Dedifferentiated amniotic fluid mesenchymal stem cell (primary cell): ENCODE measurements at regions not wholly inside any gene's neighbourhood (a gene's known extent, or its start where the extent isn't known, plus 50 kb on each side); places are given as distances from the start of the nearest gene placed in this dataset.

Source experiments
- DNase-seq: peaks from one replicate; pipeline ENCODE4 v3.0.0-alpha.2; 2016; ENCODE audit errors: extremely low spot score

DNA sequence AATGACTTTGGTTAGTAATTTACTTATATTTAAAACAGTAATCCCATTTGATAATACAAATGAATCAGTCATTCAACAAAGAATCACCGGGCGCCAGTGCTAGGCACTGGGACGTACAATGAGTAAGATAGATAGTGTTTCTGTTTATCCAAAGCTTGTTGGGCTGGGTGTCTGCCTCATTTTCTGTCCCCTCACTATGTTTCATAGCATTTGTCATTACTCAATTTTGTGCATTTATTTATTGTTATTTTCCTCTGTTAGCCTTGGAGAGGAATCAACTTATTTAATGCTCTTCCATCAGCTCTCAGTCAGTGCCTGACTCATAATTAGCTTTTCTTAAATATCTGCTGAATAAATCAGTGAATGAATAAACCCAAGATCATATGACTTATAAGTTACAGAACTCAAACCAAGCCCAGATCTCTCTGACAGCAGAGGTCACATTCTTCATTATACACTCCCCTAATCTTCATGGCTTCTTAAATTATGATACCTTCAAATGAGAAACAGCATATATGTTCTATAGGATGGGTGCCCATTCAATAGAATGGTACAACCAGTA, 86.2 kb downstream of the TSPAN8 start:
- DNase-seq, result no peak

GRCh38 chr12:71070416-71071128, 87.2 kb downstream of the TSPAN8 start:
- DNase-seq, result no peak

DNA sequence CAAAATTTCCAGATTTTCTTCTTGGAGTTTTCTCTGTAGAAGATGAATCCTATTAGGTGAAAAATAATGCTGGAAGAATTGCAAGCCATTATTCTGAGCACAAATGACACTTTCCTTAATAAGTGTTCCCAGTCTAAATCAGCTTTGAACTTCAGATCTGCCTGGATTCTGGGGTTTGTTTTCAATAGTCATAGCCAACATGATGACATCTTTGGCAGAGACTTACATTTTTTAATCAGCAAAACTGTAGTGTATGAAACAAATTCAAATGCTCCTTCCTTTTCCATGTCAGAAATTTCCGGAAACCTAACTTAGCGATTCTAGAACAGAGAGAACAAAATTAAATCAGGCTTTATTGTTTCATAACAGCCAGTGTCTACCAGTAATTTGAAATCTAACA, 88.5 kb downstream of the TSPAN8 start:
- DNase-seq, result no peak

- DNase-seq, result no peak
These were observed 94.7 kb downstream of the TSPAN8 start for GRCh38 chr12:71063087-71063486.

- DNase-seq, result no peak
These were observed 96.3 kb downstream of the TSPAN8 start for GRCh38 chr12:71061451-71061850.

- no peak for DNase-seq
These were observed 97.4 kb downstream of the TSPAN8 start for GRCh38 chr12:71060426-71060825.

DNA sequence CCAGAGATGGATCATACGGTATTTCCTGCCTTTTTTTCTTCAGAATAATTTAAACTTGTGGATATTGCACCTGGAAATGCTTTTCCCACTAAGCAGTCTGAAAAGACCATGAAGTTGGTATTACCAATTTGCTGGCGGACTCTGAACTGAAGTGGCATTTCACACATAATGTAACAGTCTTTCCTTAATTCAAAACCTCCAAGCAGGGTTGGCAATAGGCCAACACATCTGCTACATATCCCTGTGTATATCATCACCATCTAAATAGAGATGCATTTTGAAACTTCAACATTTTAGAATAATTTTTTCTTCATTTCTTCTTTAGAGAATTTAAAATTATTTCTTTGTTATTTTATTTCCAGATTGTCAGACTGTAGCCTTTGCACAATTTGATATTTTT, 100.5 kb downstream of the TSPAN8 start:
- no peak for DNase-seq

DNA sequence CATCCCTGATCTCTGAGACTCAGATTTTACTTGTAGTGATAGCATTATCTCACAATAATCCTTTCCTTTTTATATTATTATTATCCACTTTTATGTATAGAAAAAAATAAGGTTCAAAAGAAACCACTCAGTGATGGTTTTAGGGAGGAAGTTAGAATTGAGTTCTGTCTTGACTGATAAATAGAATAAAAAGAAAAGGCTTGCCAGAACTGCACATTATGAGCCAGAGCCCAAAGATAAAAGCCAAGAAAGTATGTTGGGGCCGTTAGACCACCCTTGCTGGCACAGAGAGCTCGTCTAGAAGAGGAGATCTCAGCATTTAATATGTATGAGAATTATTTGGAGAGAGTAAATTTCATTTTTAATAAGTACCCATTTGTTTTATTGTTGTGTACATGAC, 103.2 kb downstream of the TSPAN8 start:
- DNase-seq, result no peak

GRCh38 chr12:71046215-71046614, 111.6 kb downstream of the TSPAN8 start:
- peak; percentile 66 for DNase-seq

GRCh38 chr12:71045781-71046180, 112.0 kb downstream of the TSPAN8 start:
- peak; percentile 53 for DNase-seq

GRCh38 chr12:71041476-71041875, 116.3 kb downstream of the TSPAN8 start:
- no peak for DNase-seq

DNA sequence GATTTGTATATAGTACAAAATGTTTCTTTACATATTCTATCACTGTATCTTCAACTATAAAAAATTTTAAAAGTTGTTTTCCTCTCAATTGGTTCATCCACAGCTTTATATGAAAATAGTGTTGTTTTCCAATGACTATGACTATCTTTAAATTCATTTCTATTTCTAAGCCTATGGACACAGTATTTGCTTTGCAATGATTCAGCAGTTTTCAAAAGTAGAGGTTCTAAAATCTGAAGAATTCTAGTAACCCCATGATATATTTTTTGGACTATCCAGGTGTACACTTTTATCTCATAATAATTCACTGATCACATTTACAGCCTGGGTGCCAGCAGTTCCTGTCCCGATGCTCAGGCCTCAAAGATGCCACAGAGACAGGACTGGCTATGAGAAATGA, 118.4 kb upstream of the PTPRR start:
- no peak for DNase-seq

DNA sequence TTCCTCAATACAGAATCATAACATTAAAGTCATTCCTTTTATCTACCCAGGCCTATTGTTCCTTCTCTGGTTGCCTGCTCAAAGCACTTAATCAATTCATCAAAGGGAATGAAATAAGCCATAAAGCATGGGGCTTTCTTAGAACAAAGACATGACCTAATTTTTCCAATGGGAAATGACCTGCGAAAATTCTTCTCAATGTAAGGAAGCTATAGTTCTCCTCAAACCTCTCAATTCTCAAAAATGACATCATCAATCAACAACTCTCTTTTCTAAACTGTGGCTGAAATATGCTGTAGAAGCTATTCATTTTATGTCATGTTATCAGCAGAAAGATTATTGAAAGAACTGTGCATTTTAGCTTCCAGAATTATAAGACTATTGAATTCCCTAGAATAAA, 116.0 kb upstream of the PTPRR start:
- DNase-seq, result no peak

DNA sequence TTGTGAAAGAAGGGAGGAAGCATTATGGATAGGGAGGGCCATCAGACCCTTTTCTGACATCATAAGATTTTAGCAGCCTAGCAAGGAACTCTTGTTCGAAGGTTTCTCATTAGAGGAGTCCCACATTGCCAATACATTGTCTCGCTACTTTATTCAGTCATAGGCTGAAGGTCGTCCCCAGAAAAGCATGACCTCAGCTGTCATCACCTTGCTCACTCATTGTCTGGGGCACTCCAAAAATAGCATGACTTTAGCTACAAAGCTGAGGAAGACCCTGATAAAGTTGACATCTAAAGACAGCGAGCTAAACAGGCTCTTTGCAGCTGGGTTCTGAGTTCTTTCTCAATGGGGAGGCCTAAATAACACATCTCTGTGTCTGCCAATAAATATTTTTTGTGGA, 112.4 kb upstream of the PTPRR start:
- no peak for DNase-seq

DNA sequence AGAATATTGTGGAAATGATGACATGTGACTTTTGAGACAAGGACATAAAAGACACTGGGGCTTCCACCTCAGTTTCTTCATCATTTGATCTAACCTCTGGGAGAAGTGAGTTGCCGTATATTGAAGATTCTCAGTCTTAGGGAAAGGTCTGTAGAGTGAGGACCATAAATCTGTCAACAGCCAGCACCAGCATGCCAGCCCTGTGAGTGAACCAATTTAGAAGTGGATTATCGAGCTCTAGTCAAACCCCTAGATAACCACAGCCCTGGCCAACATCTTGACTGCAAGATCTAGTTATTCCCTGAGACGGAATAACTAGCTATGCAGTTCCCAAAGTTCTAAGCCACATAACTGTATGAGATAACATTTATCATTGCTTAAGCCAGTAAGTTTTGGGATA, 108.8 kb upstream of the PTPRR start:
- no peak for DNase-seq

- no peak for DNase-seq
These were observed 107.3 kb upstream of the PTPRR start for GRCh38 chr12:71027856-71028255.

- DNase-seq, result no peak
These were observed 104.3 kb upstream of the PTPRR start for GRCh38 chr12:71024827-71025226.

- DNase-seq, result no peak
These were observed 103.7 kb upstream of the PTPRR start for GRCh38 chr12:71024281-71024680.

GRCh38 chr12:71021491-71021890, 101.0 kb upstream of the PTPRR start:
- DNase-seq, result no peak

DNA sequence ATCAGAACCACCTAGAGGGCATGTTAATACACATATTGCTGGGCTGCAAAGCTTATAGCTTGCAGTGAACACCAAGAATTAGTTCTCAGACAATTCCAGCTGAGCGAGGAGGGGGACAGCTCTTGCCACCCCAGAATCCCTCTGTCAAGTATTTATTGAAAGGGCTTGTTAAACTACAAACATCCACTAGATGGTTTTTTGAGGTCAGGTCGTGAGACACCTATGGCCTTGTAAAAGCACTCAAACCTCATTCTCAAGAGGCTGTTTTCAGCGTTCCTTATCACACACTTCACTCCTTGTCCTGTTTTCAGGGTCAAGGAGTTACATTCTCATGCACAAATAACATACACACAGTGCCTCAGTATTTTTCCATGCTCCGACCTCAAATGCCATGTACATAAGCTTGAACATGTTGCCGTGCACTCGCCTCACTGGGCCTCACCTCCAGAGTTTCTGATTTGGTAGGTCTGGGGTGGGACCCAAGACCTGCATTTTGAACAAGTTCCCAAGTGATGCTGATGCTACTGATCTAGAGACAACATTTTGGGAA, 98.8 kb upstream of the PTPRR start:
- no peak for DNase-seq

GRCh38 chr12:71018682-71019081, 98.1 kb upstream of the PTPRR start:
- DNase-seq, result no peak

DNA sequence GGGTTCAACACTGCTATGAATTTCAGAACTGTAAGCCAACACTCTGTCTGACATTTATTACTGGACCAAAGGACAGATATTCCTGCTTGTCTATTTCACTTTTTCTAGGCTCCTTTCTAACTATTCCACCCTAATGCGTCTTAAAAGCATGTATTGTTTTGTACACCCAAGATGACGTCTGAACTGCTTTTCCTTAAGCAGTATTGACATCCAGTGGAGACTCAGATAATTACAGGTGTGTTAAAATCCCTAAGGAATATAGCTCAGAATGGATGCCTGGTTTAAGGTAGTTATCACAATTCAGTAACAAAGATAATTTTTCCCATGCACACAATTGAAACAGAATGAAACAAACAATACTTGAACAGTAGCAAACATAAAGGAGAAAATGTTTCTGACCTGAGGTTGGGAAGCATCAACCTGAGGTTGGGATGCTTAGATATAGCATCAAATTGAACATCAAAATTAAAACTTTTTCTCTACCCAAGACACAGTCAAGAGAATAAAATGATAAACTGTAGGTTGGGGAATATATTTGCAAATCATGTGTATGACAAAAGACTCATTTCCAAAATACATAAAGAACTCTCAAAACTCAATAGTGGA, 93.7 kb upstream of the PTPRR start:
- peak; percentile 54 for DNase-seq

DNA sequence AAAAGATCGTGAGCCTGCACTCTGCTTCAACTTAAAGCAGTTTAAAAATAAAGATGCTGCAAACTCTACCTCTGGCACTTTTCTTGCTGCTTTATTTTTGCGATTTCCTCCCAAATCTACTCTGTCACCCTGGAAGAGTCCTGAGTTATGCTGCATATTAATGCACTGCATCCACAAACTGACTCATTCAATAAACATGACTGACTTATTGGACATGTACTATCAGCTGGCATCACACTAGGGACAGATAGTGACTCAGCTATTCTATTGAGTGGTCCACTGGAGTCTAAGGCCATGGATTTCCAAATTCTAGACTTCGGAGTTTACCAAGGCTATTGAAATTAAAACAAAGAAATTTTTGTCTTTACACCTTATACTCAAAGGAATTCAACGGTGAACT, 90.7 kb upstream of the PTPRR start:
- DNase-seq, result no peak
